ENCODE measurements at regions not wholly inside any gene's neighbourhood (a gene's known extent, or its start where the extent isn't known, plus 50 kb on each side); places are given as distances from the start of the nearest gene placed in this dataset.

DNA sequence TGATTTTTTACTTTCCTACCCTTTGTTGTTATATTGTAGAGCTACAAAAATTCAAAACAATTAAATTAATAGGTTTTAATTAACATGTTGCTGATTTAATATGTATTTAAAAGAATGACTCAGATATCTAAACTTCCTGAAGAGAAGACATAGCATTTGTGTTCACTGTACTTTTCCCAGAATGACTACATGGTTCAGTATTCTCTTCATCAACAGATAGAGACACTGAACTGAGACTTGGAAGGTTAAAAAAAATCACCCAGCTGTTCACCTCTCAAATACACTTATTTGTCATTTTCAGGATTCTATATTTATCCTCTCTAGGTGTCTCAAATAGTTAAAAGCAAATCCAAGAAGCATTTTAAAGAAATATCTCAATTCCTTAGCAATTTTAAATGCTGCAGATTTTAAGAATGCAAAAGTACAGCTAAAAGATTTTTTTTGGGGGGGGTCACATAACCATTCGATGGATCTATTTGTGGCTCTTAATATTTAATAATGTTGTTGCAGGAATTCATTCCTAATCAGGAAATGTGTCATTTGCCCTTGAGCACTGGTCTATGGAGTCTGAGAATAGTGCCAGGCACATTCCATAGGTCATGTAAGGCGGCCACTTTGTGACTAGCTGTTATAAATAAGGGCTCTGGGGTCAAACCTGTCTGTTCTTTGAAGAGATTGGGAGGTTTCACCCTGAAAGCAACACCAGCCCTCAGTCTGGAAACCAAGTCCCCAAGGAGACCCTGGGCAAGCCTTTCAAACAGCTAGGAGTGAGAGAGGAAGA, 463.1 kb downstream of the NR2F1-AS1 start:
- no peak for DNase-seq (ENCODE audit: insufficient read length, low spot score, missing footprints)
- Histone ChIP-seq H3K4me2 (ENCODE audit: insufficient read depth, low read length) (no peak overlapping the region), H3K9me3 (ENCODE audit: low read depth, low read length) (no peaks in the 10 kb centered on the region), H3K79me2 (ENCODE audit: insufficient read depth, low read length) (no peaks in the 10 kb centered on the region), H3K27ac (ENCODE audit: low read depth, low read length) (no peak overlapping the region), H4K20me1 (ENCODE audit: insufficient read depth, low read length) (no peaks in the 10 kb centered on the region), H3K27me3 (ENCODE audit: insufficient read depth, low read length) (no peaks in the 10 kb centered on the region), H3K36me3 (ENCODE audit: insufficient read depth, low read length) (no peaks in the 10 kb centered on the region), H2AFZ (ENCODE audit: low read length) (no peak overlapping the region), H3K4me3 (ENCODE audit: insufficient read depth, low read length) (no peak overlapping the region), H3K4me1 (ENCODE audit: insufficient read depth, low read length) (no peaks in the 10 kb centered on the region)
- TF ChIP-seq CTCF (IDR thresholded peaks at IDR 0.05; ENCODE audit: extremely low read depth, low read depth, low read length): no peak

DNA sequence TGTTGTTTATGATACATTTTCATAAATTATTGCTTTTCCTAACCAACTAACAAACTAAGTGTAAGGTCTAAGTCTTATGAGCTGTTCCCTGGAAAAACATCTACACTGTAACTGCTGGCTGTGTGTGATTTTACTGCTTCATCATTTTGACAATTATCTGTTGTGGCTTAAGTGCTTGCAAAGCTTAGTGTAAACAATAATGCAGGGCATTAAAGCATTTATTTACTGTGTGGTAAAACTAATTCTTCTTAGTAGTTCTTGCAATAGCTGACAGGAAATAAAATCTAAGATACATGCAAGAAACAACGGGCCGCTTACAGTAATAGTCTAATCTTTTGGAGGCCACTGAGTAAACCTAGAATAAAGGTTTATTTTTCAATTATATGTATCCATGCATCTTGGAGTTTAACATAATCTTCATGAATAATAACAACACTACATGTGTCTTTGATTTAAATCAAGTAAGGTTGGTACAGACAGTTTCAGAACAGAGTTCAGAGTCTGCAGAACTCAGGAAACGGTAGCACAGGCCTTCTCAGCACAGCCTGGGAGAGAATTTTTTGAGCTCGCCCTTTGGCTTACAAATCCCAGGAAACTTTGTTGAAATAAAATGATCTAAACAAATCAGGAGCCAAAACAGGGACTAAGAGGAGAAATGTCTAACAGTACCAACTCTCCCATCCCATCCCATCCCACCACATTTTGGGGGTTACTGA, 473.1 kb downstream of the NR2F1-AS1 start:
- no peaks in the 10 kb centered on the region for H3K4me1 ChIP-seq (ENCODE audit: insufficient read depth, low read length)
- H3K9me3 ChIP-seq (ENCODE audit: low read depth, low read length): no peaks in the 10 kb centered on the region
- H3K4me3 ChIP-seq (ENCODE audit: insufficient read depth, low read length): no peak overlapping the region
- no peaks in the 10 kb centered on the region for H4K20me1 ChIP-seq (ENCODE audit: insufficient read depth, low read length)
- DNase-seq (ENCODE audit: insufficient read length, low spot score, missing footprints): no peak
- no peak overlapping the region for H2AFZ ChIP-seq (ENCODE audit: low read length)
- H3K36me3 ChIP-seq (ENCODE audit: insufficient read depth, low read length): no peaks in the 10 kb centered on the region
- H3K27me3 ChIP-seq (ENCODE audit: insufficient read depth, low read length): no peaks in the 10 kb centered on the region
- no peak overlapping the region for H3K4me2 ChIP-seq (ENCODE audit: insufficient read depth, low read length)
- no peaks in the 10 kb centered on the region for H3K79me2 ChIP-seq (ENCODE audit: insufficient read depth, low read length)
- no peak overlapping the region for H3K27ac ChIP-seq (ENCODE audit: low read depth, low read length)
- TF ChIP-seq CTCF (IDR thresholded peaks at IDR 0.05; ENCODE audit: extremely low read depth, low read depth, low read length): no peak

- Histone ChIP-seq H3K27ac (ENCODE audit: low read depth, low read length) (no peak overlapping the region), H3K9me3 (ENCODE audit: low read depth, low read length) (no peaks in the 10 kb centered on the region), H3K4me2 (ENCODE audit: insufficient read depth, low read length) (no peak overlapping the region), H3K4me3 (ENCODE audit: insufficient read depth, low read length) (no peak overlapping the region), H3K79me2 (ENCODE audit: insufficient read depth, low read length) (no peaks in the 10 kb centered on the region), H2AFZ (ENCODE audit: low read length) (peak overlapping the region; percentile 1), H3K27me3 (ENCODE audit: insufficient read depth, low read length) (no peaks in the 10 kb centered on the region), H3K4me1 (ENCODE audit: insufficient read depth, low read length) (no peaks in the 10 kb centered on the region), H4K20me1 (ENCODE audit: insufficient read depth, low read length) (no peaks in the 10 kb centered on the region), H3K36me3 (ENCODE audit: insufficient read depth, low read length) (no peaks in the 10 kb centered on the region)
- DNase-seq (ENCODE audit: insufficient read length, low spot score, missing footprints): no peak
- TF ChIP-seq CTCF (IDR thresholded peaks at IDR 0.05; ENCODE audit: extremely low read depth, low read depth, low read length): no peak
These were observed 473.9 kb downstream of the NR2F1-AS1 start for GRCh38 chr5:93107141-93107540.

- Histone ChIP-seq H3K36me3 (ENCODE audit: insufficient read depth, low read length) (no peaks in the 10 kb centered on the region), H3K4me3 (ENCODE audit: insufficient read depth, low read length) (no peak overlapping the region), H3K4me1 (ENCODE audit: insufficient read depth, low read length) (peaks cover 8% of the 10 kb centered on the region), H2AFZ (ENCODE audit: low read length) (no peak overlapping the region), H3K79me2 (ENCODE audit: insufficient read depth, low read length) (no peaks in the 10 kb centered on the region), H3K27ac (ENCODE audit: low read depth, low read length) (no peak overlapping the region), H3K9me3 (ENCODE audit: low read depth, low read length) (no peaks in the 10 kb centered on the region), H3K27me3 (ENCODE audit: insufficient read depth, low read length) (no peaks in the 10 kb centered on the region), H4K20me1 (ENCODE audit: insufficient read depth, low read length) (no peaks in the 10 kb centered on the region), H3K4me2 (ENCODE audit: insufficient read depth, low read length) (no peak overlapping the region)
- TF ChIP-seq CTCF (IDR thresholded peaks at IDR 0.05; ENCODE audit: extremely low read depth, low read depth, low read length): no peak
- DNase-seq (ENCODE audit: insufficient read length, low spot score, missing footprints): peak; percentile 35
These were observed 479.4 kb downstream of the NR2F1-AS1 start for GRCh38 chr5:93101661-93102060.
